GM23248 (cell line): ENCODE measurements at regions not wholly inside any gene's neighbourhood (a gene's known extent, or its start where the extent isn't known, plus 50 kb on each side); places are given as distances from the start of the nearest gene placed in this dataset.
"Not testable (repeated sequence)": the region's sequence is repeated elsewhere in the genome, so short reads cannot be mapped to it uniquely, and the experiment has no call there.

Experiments
- EZH2 ChIP-seq: fragments of 200-600 bp; sonication (generic); IDR thresholded peaks from 2 replicates; pipeline ENCODE4 v1.6.1; 2018; ENCODE audit warnings: antibody characterized with exemption, mild to moderate bottlenecking; ENCODE audit not compliant: insufficient read depth, poor library complexity, severe bottlenecking
- EZH2phosphoT487 ChIP-seq: fragments of 200-600 bp; sonication (generic); IDR thresholded peaks from 2 replicates; pipeline ENCODE4 v1.6.1; 2018; ENCODE audit warnings: antibody characterized with exemption, moderate library complexity, mild to moderate bottlenecking, low read depth; ENCODE audit not compliant: insufficient read depth

DNA sequence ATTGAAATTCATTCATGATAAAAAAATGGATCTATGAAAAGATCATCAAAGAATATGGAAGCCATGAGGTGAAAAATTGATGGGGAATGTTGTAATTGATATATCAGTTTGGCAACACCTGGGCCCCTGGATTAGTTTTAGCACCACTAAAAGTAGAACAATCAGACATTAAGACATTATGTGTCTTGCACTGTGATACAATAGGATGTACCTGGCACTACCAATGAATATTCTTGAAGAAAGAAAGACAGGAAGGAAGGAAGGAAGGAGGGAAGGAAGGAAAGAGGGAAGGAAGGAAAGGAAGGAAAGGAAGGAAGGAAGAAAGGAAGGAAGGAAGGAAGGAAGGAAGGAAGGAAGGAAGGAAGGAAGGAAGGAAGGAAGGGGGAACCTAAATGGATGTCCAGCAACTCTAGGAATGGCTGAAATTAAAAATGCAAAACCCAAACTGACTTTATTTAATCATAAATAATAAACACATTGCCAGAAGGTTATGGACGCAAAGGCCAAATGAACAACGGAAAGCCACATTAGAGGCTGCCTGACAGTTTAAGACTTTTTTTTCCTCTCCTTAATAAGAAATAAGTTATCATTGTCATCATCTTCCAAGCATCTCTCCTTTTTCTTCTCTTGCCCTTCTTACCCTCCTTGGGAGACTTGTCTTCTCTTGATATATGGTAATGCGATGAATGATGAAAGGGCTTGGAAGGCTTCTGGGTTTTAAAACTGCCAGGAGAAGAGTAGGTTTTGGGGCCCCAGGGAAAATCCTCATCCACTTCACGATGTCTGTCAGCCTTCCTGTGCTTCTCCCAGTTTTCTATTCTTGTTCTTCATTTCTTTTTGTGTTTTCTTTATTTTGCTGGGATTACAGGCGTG lies 224.4 kb downstream of the EXOC5 start:
- TF ChIP-seq EZH2, EZH2phosphoT487: not testable (repeated sequence)
